HG03520 (cell line): ENCODE measurements at regions not wholly inside any gene's neighbourhood (a gene's known extent, or its start where the extent isn't known, plus 50 kb on each side); places are given as distances from the start of the nearest gene placed in this dataset.

Experiments
- ATAC-seq: cut with Tn5 transposase; IDR thresholded peaks from one replicate; pipeline ENCODE4 v1.9.1; 2021; ENCODE audit warnings: mild to moderate bottlenecking, moderate library complexity; ENCODE audit not compliant: unreplicated experiment

DNA sequence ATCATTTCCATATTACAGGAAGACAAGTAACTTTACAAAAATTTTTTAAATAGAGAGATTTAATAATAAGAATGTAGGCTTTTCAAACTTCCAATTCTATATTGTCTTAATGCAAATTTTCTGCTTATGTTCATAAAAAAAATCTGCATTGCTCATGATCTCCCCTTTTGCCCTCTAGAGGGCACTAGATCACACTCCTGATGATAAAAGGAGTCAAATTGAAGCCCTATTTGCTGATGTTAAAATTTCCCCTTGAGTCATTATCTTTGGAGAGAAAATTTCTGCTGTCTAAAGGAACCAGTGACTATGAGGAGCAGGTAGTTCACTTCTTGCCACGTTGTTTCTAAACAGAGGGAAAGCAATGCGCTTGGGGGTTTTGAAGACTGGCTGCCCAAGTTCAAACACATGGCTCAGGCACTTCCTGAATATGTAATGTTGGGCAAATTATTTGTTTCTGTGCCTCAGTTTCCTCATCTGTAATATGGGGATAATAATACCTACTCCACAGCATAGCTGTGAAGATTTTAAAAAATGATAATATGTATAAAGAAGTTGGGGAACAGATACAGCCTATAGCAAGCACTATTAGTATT lies 874.2 kb downstream of the TFAP2A start:
- ATAC-seq, result no peak

GRCh38 chr6:9540126-9540525 lies 874.7 kb downstream of the TFAP2A start:
- no peak for ATAC-seq

- ATAC-seq, result no peak
These were observed 875.6 kb downstream of the TFAP2A start for GRCh38 chr6:9539231-9539755.

DNA sequence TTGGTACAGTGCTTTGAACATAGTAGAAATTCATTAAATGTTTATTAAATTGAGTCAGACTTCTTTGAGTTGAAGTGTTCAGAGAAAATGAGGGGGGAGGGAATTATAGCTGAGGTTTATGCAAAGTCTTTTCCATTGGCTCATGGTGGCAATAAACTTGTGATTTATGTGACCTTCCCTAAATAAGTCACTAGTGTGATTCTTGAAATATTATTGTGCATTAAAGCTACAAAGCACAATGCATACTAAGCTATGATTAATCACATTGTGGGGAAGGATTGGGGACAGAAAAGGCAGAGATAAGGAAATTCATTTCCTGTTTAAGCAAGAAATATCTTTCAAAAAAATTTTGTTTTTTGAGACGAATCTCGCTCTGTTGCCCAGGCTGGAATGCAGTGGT lies 877.5 kb downstream of the TFAP2A start:
- no peak for ATAC-seq

DNA sequence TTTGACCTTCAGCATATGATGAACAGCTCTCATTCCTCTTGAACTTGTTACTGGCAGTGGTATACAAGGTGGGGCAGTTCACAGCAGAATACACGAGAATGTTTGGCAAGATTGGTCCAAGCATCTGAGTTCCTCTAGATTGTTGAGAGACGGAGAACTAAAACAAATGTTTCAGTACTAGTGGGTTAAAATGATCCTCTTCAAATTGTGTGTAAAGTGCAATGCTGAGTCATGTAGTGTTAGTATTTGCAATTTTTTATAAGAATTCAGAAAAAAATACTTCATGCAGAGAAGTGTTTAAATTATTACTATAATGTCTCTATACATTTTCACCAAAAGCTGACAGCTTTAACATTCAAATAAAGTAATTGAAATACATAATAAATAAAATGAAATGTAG lies 879.8 kb downstream of the TFAP2A start:
- no peak for ATAC-seq

DNA sequence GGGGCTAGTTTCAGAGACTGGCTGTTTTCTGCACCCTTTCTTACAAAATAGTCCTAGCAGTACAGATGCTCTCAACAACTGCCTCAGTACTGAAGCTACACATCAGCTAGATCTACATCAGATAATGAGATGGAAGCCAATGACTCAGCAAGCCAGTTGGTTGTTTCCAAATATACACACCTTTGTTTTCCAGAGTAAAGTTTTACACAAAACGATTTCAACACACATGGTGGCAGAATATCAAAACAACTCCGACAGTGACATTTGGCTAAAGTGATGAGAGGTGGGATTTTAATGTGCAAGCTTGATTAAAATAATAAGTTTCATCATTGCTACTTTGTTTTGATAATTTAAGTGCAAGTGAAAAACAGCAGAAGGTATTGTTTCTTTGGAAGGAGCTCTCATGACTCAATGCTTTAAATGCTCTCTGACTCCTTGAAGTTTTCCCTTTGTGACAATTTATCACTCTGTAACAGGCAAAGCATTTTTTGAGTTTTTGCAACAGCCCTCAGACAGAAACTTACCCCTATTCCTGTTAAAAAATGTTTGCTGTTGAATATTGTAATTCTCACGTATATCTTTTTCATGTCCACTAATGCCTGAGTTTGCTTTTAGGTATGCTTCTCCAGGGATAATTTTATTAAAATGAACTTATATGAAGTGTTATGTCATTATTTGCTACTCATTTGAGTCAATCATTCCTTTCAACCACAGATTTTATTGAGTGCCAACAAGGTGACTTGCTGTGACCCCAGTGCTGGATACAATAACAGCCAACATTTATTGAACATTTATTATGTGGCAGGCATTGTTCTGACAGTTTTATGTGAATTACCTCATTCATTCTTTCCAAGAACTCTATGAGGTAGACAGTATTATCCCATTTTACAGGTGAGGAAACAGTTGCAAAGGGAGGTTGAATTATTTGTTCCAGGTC lies 882.0 kb downstream of the TFAP2A start:
- ATAC-seq, result no peak

DNA sequence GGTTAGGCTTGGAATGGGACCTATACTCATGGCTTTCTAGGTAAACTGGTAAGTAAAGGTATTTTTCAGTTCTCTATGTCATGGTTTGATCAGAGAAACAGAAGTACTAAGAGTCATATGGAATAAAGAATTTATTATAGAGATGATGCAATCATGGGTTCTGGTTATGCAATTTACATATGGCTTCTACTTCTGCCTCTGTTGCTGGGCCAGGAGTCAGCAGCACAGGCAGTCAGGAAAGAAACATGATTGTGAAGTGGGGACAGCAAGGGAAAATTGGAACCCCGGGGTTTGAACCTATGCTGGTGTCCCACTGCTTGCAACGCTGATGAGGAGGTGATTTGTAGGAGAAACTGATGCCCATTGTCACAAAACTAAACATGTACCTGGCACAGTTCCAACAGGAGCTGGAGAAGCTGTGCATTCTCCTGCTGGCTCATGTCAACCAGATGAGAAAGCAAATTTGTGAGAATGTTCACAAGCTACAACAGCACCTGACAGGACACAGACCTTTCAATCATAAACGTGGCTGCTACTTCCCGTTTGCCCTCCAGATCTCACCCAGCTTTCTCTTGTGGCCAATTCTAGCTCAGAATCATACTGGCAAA lies 887.1 kb downstream of the TFAP2A start:
- no peak for ATAC-seq

DNA sequence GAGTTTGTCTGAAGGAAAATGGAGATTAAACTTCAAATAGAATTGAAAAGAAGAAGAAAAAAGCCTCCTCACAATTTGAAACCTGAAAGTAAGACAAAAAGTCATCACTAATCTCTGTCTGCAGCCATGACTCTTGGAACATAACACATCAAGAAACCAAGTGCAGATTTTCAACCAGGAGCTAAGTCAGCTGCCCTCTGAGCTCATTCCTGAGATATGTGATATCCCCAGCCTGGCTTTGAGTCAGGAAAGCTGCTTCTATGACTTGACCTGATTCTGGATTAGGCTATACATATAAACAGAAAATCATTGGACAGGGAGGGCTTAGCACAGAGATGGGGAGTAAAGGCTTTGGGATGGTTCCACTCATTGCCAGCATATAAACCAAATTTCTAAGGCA lies 891.4 kb downstream of the TFAP2A start:
- no peak for ATAC-seq

GRCh38 chr6:9522101-9522500 lies 892.8 kb downstream of the TFAP2A start:
- no peak for ATAC-seq

GRCh38 chr6:9521152-9521530 lies 893.7 kb downstream of the TFAP2A start:
- peak; percentile 48 for ATAC-seq

- ATAC-seq, result peak; percentile 58
These were observed 894.3 kb downstream of the TFAP2A start for GRCh38 chr6:9520417-9521151.

DNA sequence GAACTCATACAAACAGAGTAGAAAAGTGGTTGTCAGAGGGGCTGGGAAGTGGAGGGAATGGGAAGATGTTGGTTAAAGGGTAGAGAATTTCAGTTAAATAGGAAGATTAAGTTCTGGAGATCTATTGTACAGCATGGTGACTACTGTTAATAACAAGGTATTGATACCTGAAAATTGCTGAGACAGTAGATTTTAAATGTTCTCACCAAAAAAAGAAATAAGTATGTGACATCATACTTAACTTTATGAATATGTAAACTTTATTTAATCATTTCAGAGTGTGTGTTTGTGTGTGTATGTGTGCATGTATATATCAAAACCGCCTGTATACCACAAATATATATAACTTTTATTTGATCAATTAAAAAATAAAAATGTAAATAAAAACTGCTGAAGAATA lies 896.4 kb downstream of the TFAP2A start:
- no peak for ATAC-seq

DNA sequence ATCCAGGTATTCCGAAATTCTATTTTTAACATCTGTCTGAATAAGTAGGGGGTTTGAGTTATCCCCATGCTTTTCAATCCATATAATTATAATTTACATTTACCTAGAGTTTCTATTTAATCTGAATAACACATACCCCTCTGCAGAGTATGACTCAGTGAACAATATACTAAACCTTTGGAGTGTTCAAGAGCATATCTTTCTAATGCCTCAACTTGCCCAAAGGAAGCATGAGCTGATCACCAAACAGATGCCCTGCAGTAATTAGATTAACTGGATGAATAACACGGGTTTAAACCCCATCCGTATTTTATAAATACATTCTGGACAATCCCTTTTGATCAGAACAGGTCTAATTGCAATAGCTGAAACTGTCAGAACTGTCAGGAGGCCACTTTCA lies 897.1 kb downstream of the TFAP2A start:
- no peak for ATAC-seq

DNA sequence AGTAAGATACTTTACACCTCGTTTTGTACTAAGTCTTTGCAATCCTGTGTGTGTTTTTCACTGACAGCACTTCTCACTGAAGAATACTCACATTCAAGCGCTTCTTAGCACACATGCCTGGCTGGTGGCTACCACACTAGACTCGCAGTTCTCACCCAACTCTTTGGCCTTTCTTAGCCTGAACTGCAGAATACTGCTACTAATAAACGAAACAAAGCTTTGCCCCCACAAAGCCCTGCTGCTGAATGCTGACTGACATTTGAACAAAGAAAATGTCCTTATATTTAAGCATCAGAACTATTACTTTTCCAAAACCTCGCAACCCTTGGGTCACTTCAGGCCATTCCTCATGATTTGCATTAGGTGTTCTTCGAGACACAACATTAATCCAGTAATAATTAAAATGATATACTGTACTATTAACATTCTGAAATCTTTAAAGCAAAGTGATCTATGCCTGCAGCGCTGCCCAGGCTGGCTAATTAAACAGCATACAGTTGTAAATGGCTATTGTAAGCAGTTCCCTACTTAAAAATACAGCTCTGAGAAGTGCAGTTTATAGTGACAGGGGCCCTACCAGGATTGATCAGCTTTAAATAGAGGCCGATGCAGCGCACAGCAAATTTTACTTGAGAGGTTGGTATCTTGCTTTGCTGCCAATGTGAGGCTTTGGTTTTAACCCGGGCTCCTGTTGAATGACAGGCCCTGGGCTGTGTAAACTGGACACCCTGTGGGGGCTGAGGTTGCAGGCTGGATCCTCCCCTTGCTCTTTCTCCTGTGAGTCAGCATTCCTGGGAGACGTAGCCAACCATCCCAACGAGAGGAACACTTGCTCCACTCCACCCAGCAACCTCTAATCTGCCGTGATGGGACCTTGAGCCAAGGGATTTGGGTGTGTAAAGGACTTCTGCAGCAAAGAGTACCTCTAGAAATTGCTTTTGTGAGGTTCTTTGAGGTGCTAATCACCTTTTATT lies 899.0 kb downstream of the TFAP2A start:
- no peak for ATAC-seq

DNA sequence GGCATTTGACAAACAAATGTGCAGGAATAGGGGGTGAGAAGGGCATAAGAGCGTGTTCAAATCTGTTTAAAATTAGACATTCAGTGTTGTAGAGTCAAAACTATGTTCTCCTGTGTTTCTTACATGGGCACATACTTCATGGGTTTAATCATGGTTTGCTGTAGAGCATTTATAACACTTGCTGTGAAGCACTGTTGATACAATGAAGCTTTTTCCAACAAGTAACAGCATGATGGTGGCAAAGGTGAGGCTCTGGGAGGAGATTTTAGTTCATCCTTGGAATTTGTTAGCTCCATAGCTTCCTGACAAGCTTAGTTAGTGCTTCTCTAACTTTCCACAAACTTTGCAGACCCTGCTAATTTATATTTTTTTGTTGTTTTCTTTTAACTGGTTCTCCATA lies 900.7 kb downstream of the TFAP2A start:
- ATAC-seq, result no peak

GRCh38 chr6:9511157-9511556 lies 903.7 kb downstream of the TFAP2A start:
- no peak for ATAC-seq

- no peak for ATAC-seq
These were observed 907.6 kb downstream of the TFAP2A start for GRCh38 chr6:9507136-9507895.

GRCh38 chr6:9504191-9504590 lies 910.7 kb downstream of the TFAP2A start:
- no peak for ATAC-seq

DNA sequence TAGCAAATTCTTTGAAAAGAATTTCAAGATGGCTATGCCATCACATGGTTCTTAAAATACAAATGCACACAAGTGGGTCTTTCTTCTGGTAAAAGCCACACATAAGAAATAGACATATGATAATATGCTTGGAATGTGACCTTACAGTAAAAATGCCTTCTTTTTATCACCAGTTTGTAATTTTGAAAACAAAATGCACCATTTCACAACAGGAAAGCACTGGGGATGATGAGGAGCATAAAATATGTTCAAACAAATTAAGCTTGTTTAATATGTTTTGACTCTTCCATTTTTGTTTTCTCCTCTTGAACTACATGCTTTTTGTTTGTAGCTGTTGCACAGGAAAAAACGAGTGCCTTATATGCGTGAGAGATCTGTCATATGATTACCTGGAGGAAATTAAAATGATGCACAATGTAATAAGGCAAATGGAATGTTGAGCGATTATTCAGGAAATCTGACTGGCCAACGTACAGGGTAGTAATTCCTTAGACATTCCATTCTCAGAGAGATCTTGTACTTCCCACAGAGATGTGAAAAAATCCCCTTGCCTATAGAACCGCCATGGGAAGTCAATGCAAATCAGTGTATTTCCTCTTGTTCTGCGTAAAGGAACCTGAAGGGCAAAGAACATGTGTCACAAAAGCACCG lies 911.6 kb downstream of the TFAP2A start:
- ATAC-seq, result no peak
